ENCODE measurements at regions not wholly inside any gene's neighbourhood (a gene's known extent, or its start where the extent isn't known, plus 50 kb on each side); places are given as distances from the start of the nearest gene placed in this dataset.

GRCh38 chr9:134271338-134272301, 54.6 kb upstream of the RXRA start:
- TF ChIP-seq ZNF274 (IDR thresholded peaks at IDR 0.05; ENCODE audit: low read depth, low read length) (no peak), YY1 (IDR thresholded peaks at IDR 0.05; ENCODE audit: insufficient read depth, insufficient read length) (no peak), SUZ12 (IDR thresholded peaks at IDR 0.05; ENCODE audit: extremely low read depth, insufficient read depth, insufficient read length) (no peak)
